KMS-11 (cell line): ENCODE measurements at regions not wholly inside any gene's neighbourhood (a gene's known extent, or its start where the extent isn't known, plus 50 kb on each side); places are given as distances from the start of the nearest gene placed in this dataset.

Experiments
- H2AFZ ChIP-seq: fragments of 200-600 bp; sonication (generic); 2 replicates; pipeline ENCODE4 v1.6.1; 2016; ENCODE audit warnings: antibody characterized with exemption, mixed run types, low read depth
- H3K27ac ChIP-seq: fragments of 200-600 bp; sonication (generic); 2 replicates; pipeline ENCODE4 v1.6.1; 2016; ENCODE audit warnings: mild to moderate bottlenecking, mixed run types
- H3K27me3 ChIP-seq: fragments of 200-600 bp; sonication (generic); 2 replicates; pipeline ENCODE4 v1.6.1; 2017; ENCODE audit warnings: mild to moderate bottlenecking, low read depth, mixed run types, moderate library complexity; ENCODE audit not compliant: insufficient read depth
- H3K36me3 ChIP-seq: fragments of 200-600 bp; sonication (generic); 2 replicates; pipeline ENCODE4 v1.6.1; 2017; ENCODE audit warnings: mild to moderate bottlenecking, mixed run types; ENCODE audit not compliant: insufficient read depth
- H3K4me1 ChIP-seq: fragments of 200-600 bp; sonication (generic); 2 replicates; pipeline ENCODE4 v1.6.1; 2016; ENCODE audit warnings: mild to moderate bottlenecking, low read depth, mixed run types; ENCODE audit not compliant: poor library complexity, severe bottlenecking
- H3K4me2 ChIP-seq: fragments of 200-600 bp; sonication (generic); 2 replicates; pipeline ENCODE4 v1.7.0; 2016; ENCODE audit warnings: mild to moderate bottlenecking, mixed run types
- H3K4me3 ChIP-seq: fragments of 200-600 bp; sonication (generic); IDR thresholded peaks from 2 replicates; pipeline ENCODE4 v1.6.1; 2017; ENCODE audit warnings: low read depth, low read length, mixed read lengths; ENCODE audit not compliant: insufficient read depth
- H3K79me2 ChIP-seq: fragments of 200-600 bp; sonication (generic); 2 replicates; pipeline ENCODE4 v1.6.1; 2016; ENCODE audit warnings: low read depth, mixed run types; ENCODE audit not compliant: insufficient read depth
- H3K9ac ChIP-seq: fragments of 200-600 bp; sonication (generic); 2 replicates; pipeline ENCODE4 v1.6.1; 2016; ENCODE audit warnings: mild to moderate bottlenecking, mixed run types
- H4K20me1 ChIP-seq: fragments of 200-600 bp; sonication (generic); 2 replicates; pipeline ENCODE4 v1.6.1; 2016; ENCODE audit warnings: mild to moderate bottlenecking, mixed run types; ENCODE audit not compliant: insufficient read depth
- CTCF ChIP-seq: fragments of 200-600 bp; sonication (generic); conservative IDR thresholded peaks from 2 replicates; pipeline ENCODE4 v1.6.1; 2017; ENCODE audit warnings: low read depth, mild to moderate bottlenecking, antibody characterized with exemption, low read length, moderate library complexity, mixed read lengths

DNA sequence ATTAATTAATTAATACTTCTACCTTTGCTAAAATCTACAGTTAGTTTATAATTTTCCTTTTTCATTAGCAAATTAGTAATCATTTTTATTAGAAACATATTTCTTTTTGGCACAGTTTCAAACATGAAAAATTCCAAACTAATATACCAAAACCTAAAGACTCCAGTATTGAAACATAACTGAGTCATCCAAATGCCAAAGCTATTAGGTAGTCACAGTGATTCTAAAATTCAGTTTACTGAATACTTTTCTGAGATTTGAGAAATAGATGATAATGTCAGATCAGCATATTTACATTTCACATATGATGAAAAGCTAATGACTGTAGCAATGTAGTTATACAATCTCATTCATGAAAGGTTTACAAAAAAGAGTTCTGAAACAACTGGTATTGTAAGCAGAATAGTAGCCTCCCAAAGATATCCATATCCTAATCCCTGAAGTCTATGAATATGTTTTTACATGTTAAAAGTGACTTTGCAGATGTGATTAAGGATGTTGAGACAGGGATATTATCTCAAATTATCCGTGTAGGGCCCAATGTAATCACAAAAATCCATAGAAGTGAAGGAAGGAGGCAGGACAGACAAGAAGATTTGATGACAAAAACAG, 680.2 kb upstream of the CHAC2 start:
- H3K4me2 ChIP-seq, result no peak overlapping the region
- no peak overlapping the region for H3K9ac ChIP-seq
- no peaks in the 10 kb centered on the region for H4K20me1 ChIP-seq
- H3K4me3 ChIP-seq, result no peak overlapping the region
- no peaks in the 10 kb centered on the region for H3K79me2 ChIP-seq
- no peak overlapping the region for H3K27ac ChIP-seq
- H2AFZ ChIP-seq, result no peak overlapping the region
- H3K27me3 ChIP-seq, result no peaks in the 10 kb centered on the region
- H3K4me1 ChIP-seq, result no peaks in the 10 kb centered on the region
- TF ChIP-seq CTCF, result no peak
- no peaks in the 10 kb centered on the region for H3K36me3 ChIP-seq

DNA sequence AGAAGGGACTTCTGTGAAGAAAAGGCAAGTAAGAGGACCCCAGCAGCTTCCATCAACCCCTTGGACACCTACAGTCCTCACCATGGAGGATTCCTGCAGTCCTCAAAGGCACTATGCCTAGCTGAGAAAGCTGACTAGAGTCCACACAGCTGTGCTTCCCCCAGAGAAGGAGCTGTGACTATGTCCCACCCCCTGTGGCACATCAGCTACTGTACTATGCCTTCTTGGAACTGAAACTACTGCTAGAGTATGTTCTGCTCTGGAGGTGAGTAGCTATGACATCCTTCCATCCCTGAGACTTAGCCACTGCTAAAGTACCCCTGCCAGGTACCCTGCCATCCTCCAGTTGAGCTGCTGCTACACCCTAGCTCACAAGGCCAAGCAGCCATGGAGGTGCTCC, 690.2 kb upstream of the CHAC2 start:
- no peak overlapping the region for H3K9ac ChIP-seq
- H3K27ac ChIP-seq, result no peak overlapping the region
- peaks cover 15% of the 10 kb centered on the region for H3K4me1 ChIP-seq
- no peak overlapping the region for H3K4me3 ChIP-seq
- H3K4me2 ChIP-seq, result no peak overlapping the region
- H4K20me1 ChIP-seq, result no peaks in the 10 kb centered on the region
- no peaks in the 10 kb centered on the region for H3K27me3 ChIP-seq
- no peak for TF ChIP-seq CTCF
- H2AFZ ChIP-seq, result no peak overlapping the region
- no peaks in the 10 kb centered on the region for H3K79me2 ChIP-seq
- H3K36me3 ChIP-seq, result no peaks in the 10 kb centered on the region

- H3K4me1 ChIP-seq, result peaks cover 15% of the 10 kb centered on the region
- no peak overlapping the region for H3K9ac ChIP-seq
- H3K4me2 ChIP-seq, result peak overlapping the region; percentile 26; the same call in 1 of the 2 replicates
- no peaks in the 10 kb centered on the region for H3K27me3 ChIP-seq
- no peaks in the 10 kb centered on the region for H3K36me3 ChIP-seq
- no peak overlapping the region for H3K4me3 ChIP-seq
- H4K20me1 ChIP-seq, result no peaks in the 10 kb centered on the region
- no peak overlapping the region for H3K27ac ChIP-seq
- H3K79me2 ChIP-seq, result no peaks in the 10 kb centered on the region
- TF ChIP-seq CTCF, result no peak
- no peak overlapping the region for H2AFZ ChIP-seq
Measured at GRCh38 chr2:53075760-53076159, 691.8 kb upstream of the CHAC2 start.

DNA sequence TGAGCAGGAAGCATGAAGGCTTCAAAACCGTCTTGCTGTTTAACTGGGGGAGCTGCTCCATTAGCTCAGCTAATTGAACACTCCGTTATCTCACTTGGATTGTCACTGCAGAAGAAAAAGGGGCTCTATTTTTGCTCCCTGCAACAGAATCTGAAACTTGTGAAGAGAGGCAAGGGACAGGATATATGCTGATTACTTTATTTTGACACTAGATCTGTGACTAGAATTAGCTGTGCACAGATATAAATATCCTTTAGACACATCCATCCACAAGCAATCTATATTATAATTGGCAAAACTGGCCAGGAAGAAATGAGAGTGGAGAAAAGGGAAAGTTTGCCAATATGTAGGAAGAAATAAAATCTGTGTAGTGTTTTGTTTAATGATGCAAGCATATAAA, 700.1 kb upstream of the CHAC2 start:
- no peak overlapping the region for H3K4me2 ChIP-seq
- H3K9ac ChIP-seq, result no peak overlapping the region
- no peak overlapping the region for H3K27ac ChIP-seq
- H3K36me3 ChIP-seq, result no peaks in the 10 kb centered on the region
- no peak for TF ChIP-seq CTCF
- H2AFZ ChIP-seq, result no peak overlapping the region
- no peaks in the 10 kb centered on the region for H3K27me3 ChIP-seq
- no peak overlapping the region for H3K4me3 ChIP-seq
- no peaks in the 10 kb centered on the region for H3K79me2 ChIP-seq
- H3K4me1 ChIP-seq, result no peaks in the 10 kb centered on the region
- H4K20me1 ChIP-seq, result no peaks in the 10 kb centered on the region
